ENCODE measurements at regions not wholly inside any gene's neighbourhood (a gene's known extent, or its start where the extent isn't known, plus 50 kb on each side); places are given as distances from the start of the nearest gene placed in this dataset.

- no peak overlapping the region for H3K27ac ChIP-seq (ENCODE audit: low read length)
- no peaks in the 10 kb centered on the region for H3K9me3 ChIP-seq (ENCODE audit: control insufficient read depth in 2 of 2, low read length in 2 of 2)
- no peaks in the 10 kb centered on the region for H3K4me1 ChIP-seq (ENCODE audit: control insufficient read depth, insufficient read depth, low read length)
- H3K4me3 ChIP-seq (ENCODE audit: low read length in 2 of 2) = no peak overlapping the region
- no peaks in the 10 kb centered on the region for H3K36me3 ChIP-seq (ENCODE audit: control insufficient read depth in 2 of 2, insufficient read depth in 2 of 2, low read length in 2 of 2)
- H3K9ac ChIP-seq (ENCODE audit: low read length in 2 of 2) = no peak overlapping the region
- H3K27me3 ChIP-seq (ENCODE audit: control insufficient read depth in 1 of 2, insufficient read depth in 2 of 2, low read length in 2 of 2) = no peaks in the 10 kb centered on the region
These were observed 277.6 kb downstream of the SLITRK6 start for GRCh38 chr13:85521657-85522056.

DNA sequence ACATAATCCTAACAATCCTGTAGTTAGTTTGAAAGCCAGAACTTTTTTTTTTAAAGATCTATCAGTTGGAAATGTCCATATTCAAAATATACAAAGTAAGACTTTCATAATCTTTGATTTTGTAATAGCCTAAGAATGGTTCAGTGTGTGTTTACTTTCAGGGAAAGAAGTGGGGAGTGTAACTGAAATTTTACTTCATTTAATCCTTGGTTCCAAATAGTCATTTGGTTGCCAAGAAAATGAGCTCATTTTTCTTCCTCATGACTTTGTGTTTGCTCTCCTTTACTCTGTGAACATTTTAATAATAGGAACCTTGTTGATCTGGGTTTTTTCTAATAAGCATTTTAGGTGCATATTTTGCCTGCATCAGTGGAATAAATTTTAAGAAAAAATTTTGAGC lies 278.8 kb downstream of the SLITRK6 start:
- H3K36me3 ChIP-seq (ENCODE audit: control insufficient read depth in 2 of 2, insufficient read depth in 2 of 2, low read length in 2 of 2) = no peaks in the 10 kb centered on the region
- no peak overlapping the region for H3K4me3 ChIP-seq (ENCODE audit: low read length in 2 of 2)
- no peaks in the 10 kb centered on the region for H3K4me1 ChIP-seq (ENCODE audit: control insufficient read depth, insufficient read depth, low read length)
- no peaks in the 10 kb centered on the region for H3K27me3 ChIP-seq (ENCODE audit: control insufficient read depth in 1 of 2, insufficient read depth in 2 of 2, low read length in 2 of 2)
- no peak overlapping the region for H3K27ac ChIP-seq (ENCODE audit: low read length)
- H3K9me3 ChIP-seq (ENCODE audit: control insufficient read depth in 2 of 2, low read length in 2 of 2) = no peaks in the 10 kb centered on the region
- no peak overlapping the region for H3K9ac ChIP-seq (ENCODE audit: low read length in 2 of 2)

- Histone ChIP-seq H3K36me3 (ENCODE audit: control insufficient read depth in 2 of 2, insufficient read depth in 2 of 2, low read length in 2 of 2) (no peaks in the 10 kb centered on the region), H3K27ac (ENCODE audit: low read length) (no peak overlapping the region), H3K4me1 (ENCODE audit: control insufficient read depth, insufficient read depth, low read length) (no peaks in the 10 kb centered on the region), H3K4me3 (ENCODE audit: low read length in 2 of 2) (no peak overlapping the region), H3K9ac (ENCODE audit: low read length in 2 of 2) (no peak overlapping the region), H3K27me3 (ENCODE audit: control insufficient read depth in 1 of 2, insufficient read depth in 2 of 2, low read length in 2 of 2) (no peaks in the 10 kb centered on the region), H3K9me3 (ENCODE audit: control insufficient read depth in 2 of 2, low read length in 2 of 2) (no peaks in the 10 kb centered on the region)
These were observed 279.9 kb downstream of the SLITRK6 start for GRCh38 chr13:85519363-85519762.

DNA sequence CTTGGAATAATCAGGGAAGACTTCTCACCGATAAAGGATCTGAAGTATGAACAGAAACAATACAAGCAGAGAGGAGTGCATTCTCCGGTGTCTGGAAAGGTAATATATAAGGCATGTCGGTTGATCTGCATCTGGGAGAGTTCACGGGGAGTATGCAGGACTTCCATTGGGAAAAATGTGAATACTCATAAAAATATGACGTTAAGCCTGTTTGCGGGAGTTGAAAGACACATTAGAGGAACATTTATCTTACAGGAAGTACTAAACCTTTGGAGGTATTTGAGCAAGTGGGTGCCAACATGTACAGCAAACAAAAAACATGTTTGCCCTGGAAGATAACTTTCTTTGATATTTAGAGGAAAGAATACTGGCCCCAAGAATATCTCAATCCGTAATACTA lies 286.8 kb downstream of the SLITRK6 start:
- Histone ChIP-seq H3K27ac (ENCODE audit: low read length) (no peak overlapping the region), H3K4me3 (ENCODE audit: low read length in 2 of 2) (no peak overlapping the region), H3K36me3 (ENCODE audit: control insufficient read depth in 2 of 2, insufficient read depth in 2 of 2, low read length in 2 of 2) (no peaks in the 10 kb centered on the region), H3K27me3 (ENCODE audit: control insufficient read depth in 1 of 2, insufficient read depth in 2 of 2, low read length in 2 of 2) (no peaks in the 10 kb centered on the region), H3K4me1 (ENCODE audit: control insufficient read depth, insufficient read depth, low read length) (no peaks in the 10 kb centered on the region), H3K9ac (ENCODE audit: low read length in 2 of 2) (no peak overlapping the region), H3K9me3 (ENCODE audit: control insufficient read depth in 2 of 2, low read length in 2 of 2) (no peaks in the 10 kb centered on the region)

DNA sequence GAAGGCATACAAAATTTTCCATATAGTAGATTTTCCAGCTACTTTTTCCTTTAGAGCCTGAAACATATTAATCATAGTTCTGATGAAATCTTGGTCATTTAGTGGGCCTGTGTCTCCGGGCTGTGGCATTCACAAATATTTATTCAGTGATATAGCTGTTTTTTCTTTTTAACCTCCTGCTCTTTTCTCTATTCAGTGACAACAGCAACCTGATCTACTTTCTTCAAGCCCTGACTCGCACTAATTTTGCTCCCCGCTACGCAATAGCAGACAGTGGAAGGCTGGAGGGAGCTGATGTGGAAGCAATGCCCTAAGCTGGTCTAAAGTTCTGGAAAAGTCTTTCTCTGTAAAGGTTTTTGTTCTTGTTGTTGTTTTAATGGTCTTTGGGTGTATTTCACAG lies 289.7 kb downstream of the SLITRK6 start:
- Histone ChIP-seq H3K9me3 (ENCODE audit: control insufficient read depth in 2 of 2, low read length in 2 of 2) (no peaks in the 10 kb centered on the region), H3K9ac (ENCODE audit: low read length in 2 of 2) (no peak overlapping the region), H3K4me3 (ENCODE audit: low read length in 2 of 2) (no peak overlapping the region), H3K36me3 (ENCODE audit: control insufficient read depth in 2 of 2, insufficient read depth in 2 of 2, low read length in 2 of 2) (no peaks in the 10 kb centered on the region), H3K4me1 (ENCODE audit: control insufficient read depth, insufficient read depth, low read length) (no peaks in the 10 kb centered on the region), H3K27me3 (ENCODE audit: control insufficient read depth in 1 of 2, insufficient read depth in 2 of 2, low read length in 2 of 2) (no peaks in the 10 kb centered on the region), H3K27ac (ENCODE audit: low read length) (no peak overlapping the region)

GRCh38 chr13:85508683-85509329 lies 290.4 kb downstream of the SLITRK6 start:
- Histone ChIP-seq H3K27ac (ENCODE audit: low read length) (no peak overlapping the region), H3K9ac (ENCODE audit: low read length in 2 of 2) (no peak overlapping the region), H3K4me1 (ENCODE audit: control insufficient read depth, insufficient read depth, low read length) (no peaks in the 10 kb centered on the region), H3K9me3 (ENCODE audit: control insufficient read depth in 2 of 2, low read length in 2 of 2) (no peaks in the 10 kb centered on the region), H3K4me3 (ENCODE audit: low read length in 2 of 2) (no peak overlapping the region), H3K36me3 (ENCODE audit: control insufficient read depth in 2 of 2, insufficient read depth in 2 of 2, low read length in 2 of 2) (no peaks in the 10 kb centered on the region), H3K27me3 (ENCODE audit: control insufficient read depth in 1 of 2, insufficient read depth in 2 of 2, low read length in 2 of 2) (no peaks in the 10 kb centered on the region)

- no peaks in the 10 kb centered on the region for H3K36me3 ChIP-seq (ENCODE audit: control insufficient read depth in 2 of 2, insufficient read depth in 2 of 2, low read length in 2 of 2)
- H3K27me3 ChIP-seq (ENCODE audit: control insufficient read depth in 1 of 2, insufficient read depth in 2 of 2, low read length in 2 of 2) = no peaks in the 10 kb centered on the region
- H3K4me3 ChIP-seq (ENCODE audit: low read length in 2 of 2) = no peak overlapping the region
- H3K4me1 ChIP-seq (ENCODE audit: control insufficient read depth, insufficient read depth, low read length) = no peaks in the 10 kb centered on the region
- H3K27ac ChIP-seq (ENCODE audit: low read length) = no peak overlapping the region
- no peak overlapping the region for H3K9ac ChIP-seq (ENCODE audit: low read length in 2 of 2)
- H3K9me3 ChIP-seq (ENCODE audit: control insufficient read depth in 2 of 2, low read length in 2 of 2) = no peaks in the 10 kb centered on the region
These were observed 295.4 kb downstream of the SLITRK6 start for GRCh38 chr13:85503797-85504196.

- Histone ChIP-seq H3K4me3 (ENCODE audit: low read length in 2 of 2) (no peak overlapping the region), H3K36me3 (ENCODE audit: control insufficient read depth in 2 of 2, insufficient read depth in 2 of 2, low read length in 2 of 2) (no peaks in the 10 kb centered on the region), H3K27me3 (ENCODE audit: control insufficient read depth in 1 of 2, insufficient read depth in 2 of 2, low read length in 2 of 2) (no peaks in the 10 kb centered on the region), H3K4me1 (ENCODE audit: control insufficient read depth, insufficient read depth, low read length) (no peaks in the 10 kb centered on the region), H3K27ac (ENCODE audit: low read length) (no peak overlapping the region), H3K9ac (ENCODE audit: low read length in 2 of 2) (no peak overlapping the region), H3K9me3 (ENCODE audit: control insufficient read depth in 2 of 2, low read length in 2 of 2) (no peaks in the 10 kb centered on the region)
These were observed 297.6 kb downstream of the SLITRK6 start for GRCh38 chr13:85501616-85502015.

- H3K27me3 ChIP-seq (ENCODE audit: control insufficient read depth in 1 of 2, insufficient read depth in 2 of 2, low read length in 2 of 2) = no peaks in the 10 kb centered on the region
- no peak overlapping the region for H3K4me3 ChIP-seq (ENCODE audit: low read length in 2 of 2)
- H3K27ac ChIP-seq (ENCODE audit: low read length) = no peak overlapping the region
- no peaks in the 10 kb centered on the region for H3K9me3 ChIP-seq (ENCODE audit: control insufficient read depth in 2 of 2, low read length in 2 of 2)
- H3K36me3 ChIP-seq (ENCODE audit: control insufficient read depth in 2 of 2, insufficient read depth in 2 of 2, low read length in 2 of 2) = no peaks in the 10 kb centered on the region
- H3K9ac ChIP-seq (ENCODE audit: low read length in 2 of 2) = no peak overlapping the region
- no peaks in the 10 kb centered on the region for H3K4me1 ChIP-seq (ENCODE audit: control insufficient read depth, insufficient read depth, low read length)
These were observed 298.4 kb downstream of the SLITRK6 start for GRCh38 chr13:85500696-85501256.

DNA sequence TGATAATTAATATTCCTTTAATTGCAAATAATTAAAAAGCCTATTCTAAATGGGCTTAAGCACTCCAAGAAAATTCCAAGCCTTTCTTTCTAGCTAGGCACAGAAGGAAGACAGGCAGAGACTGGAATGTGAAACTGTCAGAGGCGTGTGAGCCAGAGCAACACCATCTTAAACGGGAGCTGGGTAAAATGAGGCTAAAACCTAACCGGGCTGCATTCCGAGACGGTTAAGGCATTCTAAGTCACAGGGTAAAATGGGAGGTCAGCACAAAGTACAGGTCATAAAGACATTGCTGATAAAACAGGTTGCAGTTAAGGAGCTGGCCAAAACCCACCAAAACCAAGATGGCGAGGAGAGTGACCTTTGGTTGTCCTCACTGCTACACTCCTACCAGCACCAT lies 300.4 kb downstream of the SLITRK6 start:
- Histone ChIP-seq H3K4me1 (ENCODE audit: control insufficient read depth, insufficient read depth, low read length) (no peaks in the 10 kb centered on the region), H3K9me3 (ENCODE audit: control insufficient read depth in 2 of 2, low read length in 2 of 2) (peaks cover 3 to 4% of the 10 kb centered on the region in 2 donors), H3K27me3 (ENCODE audit: control insufficient read depth in 1 of 2, insufficient read depth in 2 of 2, low read length in 2 of 2) (no peaks in the 10 kb centered on the region), H3K4me3 (ENCODE audit: low read length in 2 of 2) (no peak overlapping the region), H3K9ac (ENCODE audit: low read length in 2 of 2) (no peak overlapping the region), H3K27ac (ENCODE audit: low read length) (no peak overlapping the region), H3K36me3 (ENCODE audit: control insufficient read depth in 2 of 2, insufficient read depth in 2 of 2, low read length in 2 of 2) (no peaks in the 10 kb centered on the region)

GRCh38 chr13:85497652-85498051 lies 301.6 kb downstream of the SLITRK6 start:
- H3K27me3 ChIP-seq (ENCODE audit: control insufficient read depth in 1 of 2, insufficient read depth in 2 of 2, low read length in 2 of 2) = no peaks in the 10 kb centered on the region

More at GRCh38 chr13:85497652-85498051, 301.6 kb downstream of the SLITRK6 start:
- Histone ChIP-seq H3K9me3 (ENCODE audit: control insufficient read depth in 2 of 2, low read length in 2 of 2) (peaks cover 3 to 4% of the 10 kb centered on the region in 2 donors), H3K36me3 (ENCODE audit: control insufficient read depth in 2 of 2, insufficient read depth in 2 of 2, low read length in 2 of 2) (no peaks in the 10 kb centered on the region), H3K4me3 (ENCODE audit: low read length in 2 of 2) (no peak overlapping the region), H3K4me1 (ENCODE audit: control insufficient read depth, insufficient read depth, low read length) (no peaks in the 10 kb centered on the region), H3K9ac (ENCODE audit: low read length in 2 of 2) (no peak overlapping the region), H3K27ac (ENCODE audit: low read length) (no peak overlapping the region)

All from stomach smooth muscle (tissue), 2 donors.